LNCAP (cell line): ENCODE measurements at regions not wholly inside any gene's neighbourhood (a gene's known extent, or its start where the extent isn't known, plus 50 kb on each side); places are given as distances from the start of the nearest gene placed in this dataset.

Experiments
- CTCF ChIP-seq: fragments of 450-650 bp; IDR thresholded peaks from 2 replicates; pipeline ENCODE4 v1.5.1; 2017; ENCODE audit warnings: mild to moderate bottlenecking

- no peak for TF ChIP-seq CTCF
Observed at GRCh38 chrX:45592101-45592500, 391.4 kb upstream of the DIPK2B start.

- no peak for TF ChIP-seq CTCF
Observed at GRCh38 chrX:45591650-45592049, 391.0 kb upstream of the DIPK2B start.

DNA sequence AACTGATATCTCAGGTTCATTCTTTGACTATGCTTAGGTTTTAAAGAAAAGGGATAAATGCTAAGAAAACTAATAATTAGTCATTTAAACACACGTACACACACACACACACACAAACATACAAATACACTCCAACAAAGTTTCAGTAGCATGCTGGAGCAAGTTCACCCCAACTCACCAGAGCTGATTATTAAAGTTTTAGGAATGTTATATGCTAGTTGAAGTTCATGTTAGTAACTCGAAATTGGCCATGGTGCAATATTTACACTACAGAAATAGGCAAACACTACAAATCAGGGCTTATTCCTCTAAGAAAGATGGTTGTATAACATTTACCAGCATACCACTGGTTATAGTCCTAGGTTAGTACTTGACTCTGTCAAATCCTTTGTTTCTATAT, 384.0 kb upstream of the DIPK2B start:
- TF ChIP-seq CTCF = no peak

DNA sequence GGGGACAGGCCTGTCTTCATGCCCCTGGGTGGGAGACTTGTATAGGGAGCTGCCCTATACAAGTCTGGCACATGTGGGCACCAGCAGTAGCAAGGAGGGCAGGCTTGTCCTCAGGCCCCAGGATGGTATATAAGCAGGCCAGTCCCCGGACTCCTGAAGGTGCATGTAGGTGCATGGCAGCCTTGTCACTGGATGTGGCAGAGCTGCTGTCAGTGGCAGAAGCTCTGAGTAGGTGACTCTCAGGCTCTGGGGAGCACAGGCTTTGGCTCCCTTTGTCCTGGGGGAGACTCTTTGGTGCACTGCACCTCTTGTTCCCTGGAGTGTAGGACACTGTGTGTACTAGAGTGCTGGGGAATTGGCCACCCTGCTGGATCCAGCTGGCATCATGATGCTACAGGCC, 376.7 kb upstream of the DIPK2B start:
- no peak for TF ChIP-seq CTCF

GRCh38 chrX:45571453-45571852, 370.8 kb upstream of the DIPK2B start:
- TF ChIP-seq CTCF = no peak

GRCh38 chrX:45566456-45566855, 365.8 kb upstream of the DIPK2B start:
- no peak for TF ChIP-seq CTCF

DNA sequence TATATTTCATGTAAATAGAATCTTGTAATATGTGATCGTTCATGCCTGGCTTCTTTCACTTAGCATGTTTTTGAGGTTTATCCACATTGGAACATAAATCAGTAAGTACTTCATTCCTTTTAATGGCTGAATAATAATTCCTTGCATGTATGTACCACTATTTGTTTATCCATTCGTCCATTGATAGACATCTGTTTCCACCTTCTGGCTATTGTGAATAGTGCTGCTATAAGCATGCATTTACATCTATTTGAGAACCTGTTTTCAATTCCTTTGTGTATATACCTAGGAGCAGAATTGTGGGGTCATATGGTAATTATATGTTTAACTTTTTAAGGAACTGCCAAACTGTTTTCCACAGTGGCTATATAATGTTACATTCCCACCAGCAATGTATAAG, 356.7 kb upstream of the DIPK2B start:
- TF ChIP-seq CTCF = peak; percentile 40; the same call in 1 of the 2 replicates

DNA sequence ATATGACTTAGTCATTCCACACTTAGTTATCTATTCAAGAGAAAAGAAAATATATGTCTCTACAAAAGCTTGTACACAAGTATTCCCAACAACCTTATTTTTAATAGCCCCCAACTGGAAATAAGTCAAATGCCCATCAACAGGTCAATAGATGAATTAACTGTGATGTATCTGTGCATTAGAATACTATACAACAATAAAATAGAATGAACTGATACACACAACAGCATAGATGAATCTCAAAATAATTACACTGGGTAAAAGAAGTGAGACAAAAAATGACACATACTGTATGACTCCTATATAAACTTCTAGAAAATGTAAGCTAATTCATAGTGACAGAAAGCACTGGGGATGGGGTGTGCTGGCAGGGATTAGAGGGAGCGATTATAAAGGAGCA, 354.1 kb upstream of the DIPK2B start:
- no peak for TF ChIP-seq CTCF
